ENCODE measurements at regions not wholly inside any gene's neighbourhood (a gene's known extent, or its start where the extent isn't known, plus 50 kb on each side); places are given as distances from the start of the nearest gene placed in this dataset.
A peak's percentile ranks its signal among the peaks of the same experiment; 100 is the strongest.

GRCh38 chrX:13126775-13127174 is 82.4 kb upstream of the FAM9C start:
- no peaks in the 10 kb centered on the region for H3K9me3 ChIP-seq (ENCODE audit: low read length)
- CTCF ChIA-PET, result no interaction called here
- no peak overlapping the region for H3K27ac ChIP-seq (ENCODE audit: low read depth, low read length)
- H3K27me3 Mint-ChIP-seq, result peaks cover 0 to 19% of the 10 kb centered on the region in 2 donors
- H3K9me3 Mint-ChIP-seq, result no peaks in the 10 kb centered on the region
- H3K4me1 ChIP-seq (ENCODE audit: insufficient read depth, low read length), result peaks cover 34% of the 10 kb centered on the region
- H3K4me3 ChIP-seq (ENCODE audit: low read length), result no peak overlapping the region
- no peak overlapping the region for H3K4me3 Mint-ChIP-seq
- no peaks in the 10 kb centered on the region for H3K36me3 ChIP-seq (ENCODE audit: insufficient read depth, low read length)
- no peak for DNase-seq
- peaks cover 0 to 7% (median 1%) of the 10 kb centered on the region in 3 donors for H3K36me3 Mint-ChIP-seq
- H3K4me1 Mint-ChIP-seq, result peaks cover 41 to 71% (median 58%) of the 10 kb centered on the region in 3 donors
- H3K27ac Mint-ChIP-seq, result peak overlapping the region in 3 of 8 donors; percentile 16 to 45 (median 39)
- POLR2A ChIA-PET, result no interaction called here
- no peaks in the 10 kb centered on the region for H3K27me3 ChIP-seq (ENCODE audit: insufficient read depth, low read length, poor library complexity, severe bottlenecking)

GRCh38 chrX:13125188-13125587 is 80.8 kb upstream of the FAM9C start:
- no peaks in the 10 kb centered on the region for H3K9me3 Mint-ChIP-seq
- no peak for DNase-seq
- ChIA-PET POLR2A (no interaction called here), CTCF (no interaction called here)
- H3K4me1 ChIP-seq (ENCODE audit: insufficient read depth, low read length), result peaks cover 27% of the 10 kb centered on the region
- no peak overlapping the region for H3K27ac ChIP-seq (ENCODE audit: low read depth, low read length)
- H3K36me3 ChIP-seq (ENCODE audit: insufficient read depth, low read length), result no peaks in the 10 kb centered on the region
- H3K4me3 ChIP-seq (ENCODE audit: low read length), result no peak overlapping the region
- H3K4me1 Mint-ChIP-seq, result peaks cover 28 to 57% (median 43%) of the 10 kb centered on the region in 3 donors
- H3K4me3 Mint-ChIP-seq, result no peak overlapping the region
- H3K27me3 ChIP-seq (ENCODE audit: insufficient read depth, low read length, poor library complexity, severe bottlenecking), result no peaks in the 10 kb centered on the region
- no peaks in the 10 kb centered on the region for H3K9me3 ChIP-seq (ENCODE audit: low read length)
- peaks cover 0 to 7% (median 1%) of the 10 kb centered on the region in 3 donors for H3K36me3 Mint-ChIP-seq
- peak overlapping the region in 4 of 8 donors; percentile 11 to 96 (median 46) for H3K27ac Mint-ChIP-seq
- H3K27me3 Mint-ChIP-seq, result peaks cover 0 to 19% of the 10 kb centered on the region in 2 donors

GRCh38 chrX:13123857-13124345 is 79.5 kb upstream of the FAM9C start:
- peaks cover 0 to 7% (median 1%) of the 10 kb centered on the region in 3 donors for H3K36me3 Mint-ChIP-seq
- Histone ChIP-seq H3K27ac (ENCODE audit: low read depth, low read length) (no peak overlapping the region), H3K36me3 (ENCODE audit: insufficient read depth, low read length) (no peaks in the 10 kb centered on the region), H3K4me1 (ENCODE audit: insufficient read depth, low read length) (peaks cover 27% of the 10 kb centered on the region), H3K27me3 (ENCODE audit: insufficient read depth, low read length, poor library complexity, severe bottlenecking) (no peaks in the 10 kb centered on the region), H3K4me3 (ENCODE audit: low read length) (peak overlapping the region; percentile 8), H3K9me3 (ENCODE audit: low read length) (no peaks in the 10 kb centered on the region)
- POLR2A ChIA-PET, result no interaction called here
- H3K4me1 Mint-ChIP-seq, result peaks cover 27 to 52% (median 39%) of the 10 kb centered on the region in 3 donors
- peak in 1 of 5 donors; percentile 10 for DNase-seq
- peak overlapping the region; percentile 88 to 96 (median 92) for H3K27ac Mint-ChIP-seq
- peaks cover 0 to 3% (median 0%) of the 10 kb centered on the region in 5 donors for H3K9me3 Mint-ChIP-seq
- CTCF ChIA-PET, result no interaction called here
- peak overlapping the region; percentile 11 to 71 (median 63) for H3K4me3 Mint-ChIP-seq
- H3K27me3 Mint-ChIP-seq, result peaks cover 0 to 22% of the 10 kb centered on the region in 2 donors

GRCh38 chrX:13123247-13123856 is 78.9 kb upstream of the FAM9C start:
- H3K4me3 ChIP-seq (ENCODE audit: low read length), result peak overlapping the region; percentile 8

GRCh38 chrX:13121020-13121555 is 76.7 kb upstream of the FAM9C start:
- Histone ChIP-seq H3K27me3 (ENCODE audit: insufficient read depth, low read length, poor library complexity, severe bottlenecking) (no peaks in the 10 kb centered on the region), H3K36me3 (ENCODE audit: insufficient read depth, low read length) (no peaks in the 10 kb centered on the region), H3K4me3 (ENCODE audit: low read length) (no peak overlapping the region), H3K4me1 (ENCODE audit: insufficient read depth, low read length) (peaks cover 27% of the 10 kb centered on the region), H3K27ac (ENCODE audit: low read depth, low read length) (no peak overlapping the region), H3K9me3 (ENCODE audit: low read length) (no peaks in the 10 kb centered on the region)
- ChIA-PET CTCF (no interaction called here), POLR2A (no interaction called here)
- Mint-ChIP-seq H3K27me3 (peaks cover 0 to 25% of the 10 kb centered on the region in 2 donors), H3K27ac (no peak overlapping the region), H3K4me1 (peaks cover 24 to 40% (median 39%) of the 10 kb centered on the region in 3 donors), H3K36me3 (peaks cover 0 to 12% (median 5%) of the 10 kb centered on the region in 3 donors), H3K4me3 (no peak overlapping the region), H3K9me3 (peaks cover 0 to 17% (median 14%) of the 10 kb centered on the region in 5 donors)
- DNase-seq, result no peak

More at GRCh38 chrX:13123247-13123856, 78.9 kb upstream of the FAM9C start:
- no peak for DNase-seq
- peaks cover 27 to 51% (median 39%) of the 10 kb centered on the region in 3 donors for H3K4me1 Mint-ChIP-seq
- H3K27me3 Mint-ChIP-seq, result peaks cover 0 to 22% of the 10 kb centered on the region in 2 donors
- H3K36me3 Mint-ChIP-seq, result peaks cover 0 to 7% (median 1%) of the 10 kb centered on the region in 3 donors
- Histone ChIP-seq H3K27ac (ENCODE audit: low read depth, low read length) (peak overlapping the region; percentile 24), H3K4me1 (ENCODE audit: insufficient read depth, low read length) (peaks cover 27% of the 10 kb centered on the region), H3K27me3 (ENCODE audit: insufficient read depth, low read length, poor library complexity, severe bottlenecking) (no peaks in the 10 kb centered on the region), H3K9me3 (ENCODE audit: low read length) (no peaks in the 10 kb centered on the region), H3K36me3 (ENCODE audit: insufficient read depth, low read length) (no peaks in the 10 kb centered on the region)
- H3K4me3 Mint-ChIP-seq, result peak overlapping the region in 6 of 7 donors; percentile 30 to 71 (median 62)
- H3K9me3 Mint-ChIP-seq, result peaks cover 0 to 3% (median 0%) of the 10 kb centered on the region in 5 donors
- POLR2A ChIA-PET, result no interaction called here
- CTCF ChIA-PET, result no interaction called here
- H3K27ac Mint-ChIP-seq, result peak overlapping the region; percentile 88 to 96 (median 92)

GRCh38 chrX:13120017-13120416 is 75.6 kb upstream of the FAM9C start:
- Mint-ChIP-seq H3K9me3 (peaks cover 0 to 17% (median 14%) of the 10 kb centered on the region in 5 donors), H3K27ac (no peak overlapping the region), H3K4me3 (no peak overlapping the region), H3K4me1 (peaks cover 24 to 34% (median 33%) of the 10 kb centered on the region in 3 donors), H3K27me3 (peaks cover 0 to 28% of the 10 kb centered on the region in 2 donors), H3K36me3 (peaks cover 0 to 12% (median 5%) of the 10 kb centered on the region in 3 donors)
- Histone ChIP-seq H3K27me3 (ENCODE audit: insufficient read depth, low read length, poor library complexity, severe bottlenecking) (no peaks in the 10 kb centered on the region), H3K9me3 (ENCODE audit: low read length) (no peaks in the 10 kb centered on the region), H3K27ac (ENCODE audit: low read depth, low read length) (no peak overlapping the region), H3K4me1 (ENCODE audit: insufficient read depth, low read length) (peaks cover 26% of the 10 kb centered on the region), H3K36me3 (ENCODE audit: insufficient read depth, low read length) (no peaks in the 10 kb centered on the region), H3K4me3 (ENCODE audit: low read length) (no peak overlapping the region)
- no peak for DNase-seq
- POLR2A ChIA-PET, result no interaction called here
- CTCF ChIA-PET, result no interaction called here

GRCh38 chrX:13119386-13119785 is 75.0 kb upstream of the FAM9C start:
- DNase-seq, result no peak
- H3K27me3 Mint-ChIP-seq, result peaks cover 0 to 28% of the 10 kb centered on the region in 2 donors
- POLR2A ChIA-PET, result no interaction called here

GRCh38 chrX:13115146-13115855 is 70.9 kb upstream of the FAM9C start:
- H3K4me1 Mint-ChIP-seq, result peaks cover 0 to 5% (median 0%) of the 10 kb centered on the region in 3 donors
- H3K36me3 Mint-ChIP-seq, result peaks cover 0 to 9% (median 4%) of the 10 kb centered on the region in 3 donors
- CTCF ChIA-PET, result no interaction called here

More at GRCh38 chrX:13119386-13119785, 75.0 kb upstream of the FAM9C start:
- CTCF ChIA-PET, result no interaction called here
- peaks cover 19% of the 10 kb centered on the region for H3K4me1 ChIP-seq (ENCODE audit: insufficient read depth, low read length)
- H3K36me3 Mint-ChIP-seq, result peaks cover 0 to 16% (median 5%) of the 10 kb centered on the region in 3 donors
- H3K4me3 ChIP-seq (ENCODE audit: low read length), result no peak overlapping the region
- H3K9me3 ChIP-seq (ENCODE audit: low read length), result no peaks in the 10 kb centered on the region
- peaks cover 0 to 17% (median 14%) of the 10 kb centered on the region in 5 donors for H3K9me3 Mint-ChIP-seq
- peaks cover 19 to 28% (median 27%) of the 10 kb centered on the region in 3 donors for H3K4me1 Mint-ChIP-seq
- H3K4me3 Mint-ChIP-seq, result no peak overlapping the region
- H3K36me3 ChIP-seq (ENCODE audit: insufficient read depth, low read length), result no peaks in the 10 kb centered on the region
- H3K27ac ChIP-seq (ENCODE audit: low read depth, low read length), result no peak overlapping the region
- no peaks in the 10 kb centered on the region for H3K27me3 ChIP-seq (ENCODE audit: insufficient read depth, low read length, poor library complexity, severe bottlenecking)
- H3K27ac Mint-ChIP-seq, result no peak overlapping the region

More at GRCh38 chrX:13115146-13115855, 70.9 kb upstream of the FAM9C start:
- peaks cover 0 to 16% of the 10 kb centered on the region in 2 donors for H3K27me3 Mint-ChIP-seq
- POLR2A ChIA-PET, result no interaction called here
- Histone ChIP-seq H3K27me3 (ENCODE audit: insufficient read depth, low read length, poor library complexity, severe bottlenecking) (no peaks in the 10 kb centered on the region), H3K27ac (ENCODE audit: low read depth, low read length) (no peak overlapping the region), H3K4me1 (ENCODE audit: insufficient read depth, low read length) (no peaks in the 10 kb centered on the region), H3K9me3 (ENCODE audit: low read length) (no peaks in the 10 kb centered on the region), H3K36me3 (ENCODE audit: insufficient read depth, low read length) (no peaks in the 10 kb centered on the region), H3K4me3 (ENCODE audit: low read length) (no peak overlapping the region)
- H3K27ac Mint-ChIP-seq, result no peak overlapping the region
- peaks cover 0 to 17% (median 14%) of the 10 kb centered on the region in 5 donors for H3K9me3 Mint-ChIP-seq
- no peak overlapping the region for H3K4me3 Mint-ChIP-seq
- DNase-seq, result no peak
